ENCODE measurements at regions not wholly inside any gene's neighbourhood (a gene's known extent, or its start where the extent isn't known, plus 50 kb on each side); places are given as distances from the start of the nearest gene placed in this dataset.

- Histone ChIP-seq H3K9me3 (ENCODE audit: control insufficient read depth, insufficient read depth, low read length) (no peaks in the 10 kb centered on the region), H3K4me2 (ENCODE audit: low read length) (no peak overlapping the region), H3K79me2 (ENCODE audit: control insufficient read depth, low read length) (no peaks in the 10 kb centered on the region), H3K4me3 (ENCODE audit: low read length) (no peak overlapping the region), H4K20me1 (ENCODE audit: control insufficient read depth, insufficient read depth, low read depth, low read length) (no peaks in the 10 kb centered on the region), H3K27me3 (ENCODE audit: control insufficient read depth, low read length) (no peaks in the 10 kb centered on the region), H3K36me3 (ENCODE audit: control insufficient read depth, low read length) (no peaks in the 10 kb centered on the region), H3K4me1 (ENCODE audit: control insufficient read depth, low read length) (no peaks in the 10 kb centered on the region), H3K9me2 (replicated peaks; ENCODE audit: control insufficient read depth, low read length) (no peaks in the 10 kb centered on the region), H3K27ac (ENCODE audit: low read depth, low read length) (no peak overlapping the region), H3F3A (ENCODE audit: control insufficient read depth, insufficient read depth) (no peaks in the 10 kb centered on the region)
- TF ChIP-seq CTCF (IDR thresholded peaks at IDR 0.05; ENCODE audit: low read depth, low read length, poor library complexity, severe bottlenecking) (no peak), EZH2phosphoT487 (IDR thresholded peaks at IDR 0.05; ENCODE audit: borderline replicate concordance, low read length) (no peak)
These were observed 186.1 kb upstream of the SLITRK2 start for GRCh38 chrX:145631461-145631951.

GRCh38 chrX:145654486-145654885 lies 163.1 kb upstream of the SLITRK2 start:
- TF ChIP-seq EZH2phosphoT487 (IDR thresholded peaks at IDR 0.05; ENCODE audit: borderline replicate concordance, low read length) (no peak), CTCF (IDR thresholded peaks at IDR 0.05; ENCODE audit: low read depth, low read length, poor library complexity, severe bottlenecking) (no peak)
- no peak overlapping the region for H3K4me3 ChIP-seq (ENCODE audit: low read length)
- H3K27ac ChIP-seq (ENCODE audit: low read depth, low read length): no peak overlapping the region
- no peaks in the 10 kb centered on the region for H3K36me3 ChIP-seq (ENCODE audit: control insufficient read depth, low read length)
- H3K79me2 ChIP-seq (ENCODE audit: control insufficient read depth, low read length): no peaks in the 10 kb centered on the region
- no peaks in the 10 kb centered on the region for H3F3A ChIP-seq (ENCODE audit: control insufficient read depth, insufficient read depth)
- no peaks in the 10 kb centered on the region for H3K27me3 ChIP-seq (ENCODE audit: control insufficient read depth, low read length)
- H4K20me1 ChIP-seq (ENCODE audit: control insufficient read depth, insufficient read depth, low read depth, low read length): no peaks in the 10 kb centered on the region
- no peaks in the 10 kb centered on the region for H3K9me2 ChIP-seq (replicated peaks; ENCODE audit: control insufficient read depth, low read length)
- no peaks in the 10 kb centered on the region for H3K4me1 ChIP-seq (ENCODE audit: control insufficient read depth, low read length)
- no peak overlapping the region for H3K4me2 ChIP-seq (ENCODE audit: low read length)
- H3K9me3 ChIP-seq (ENCODE audit: control insufficient read depth, insufficient read depth, low read length): no peaks in the 10 kb centered on the region

GRCh38 chrX:145673841-145674240 lies 143.8 kb upstream of the SLITRK2 start:
- no peaks in the 10 kb centered on the region for H3K36me3 ChIP-seq (ENCODE audit: control insufficient read depth, low read length)
- H3K9me2 ChIP-seq (replicated peaks; ENCODE audit: control insufficient read depth, low read length): no peaks in the 10 kb centered on the region
- no peaks in the 10 kb centered on the region for H3K9me3 ChIP-seq (ENCODE audit: control insufficient read depth, insufficient read depth, low read length)
- no peaks in the 10 kb centered on the region for H4K20me1 ChIP-seq (ENCODE audit: control insufficient read depth, insufficient read depth, low read depth, low read length)
- H3K79me2 ChIP-seq (ENCODE audit: control insufficient read depth, low read length): no peaks in the 10 kb centered on the region
- no peak overlapping the region for H3K27ac ChIP-seq (ENCODE audit: low read depth, low read length)
- TF ChIP-seq EZH2phosphoT487 (IDR thresholded peaks at IDR 0.05; ENCODE audit: borderline replicate concordance, low read length) (no peak), CTCF (IDR thresholded peaks at IDR 0.05; ENCODE audit: low read depth, low read length, poor library complexity, severe bottlenecking) (no peak)
- H3K4me1 ChIP-seq (ENCODE audit: control insufficient read depth, low read length): no peaks in the 10 kb centered on the region
- no peaks in the 10 kb centered on the region for H3F3A ChIP-seq (ENCODE audit: control insufficient read depth, insufficient read depth)
- H3K27me3 ChIP-seq (ENCODE audit: control insufficient read depth, low read length): no peaks in the 10 kb centered on the region
- no peak overlapping the region for H3K4me3 ChIP-seq (ENCODE audit: low read length)
- H3K4me2 ChIP-seq (ENCODE audit: low read length): no peak overlapping the region

Measured in DOHH2 (cell line).